GM18526 (cell line): ENCODE measurements at regions not wholly inside any gene's neighbourhood (a gene's known extent, or its start where the extent isn't known, plus 50 kb on each side); places are given as distances from the start of the nearest gene placed in this dataset.

Experiments used
- POLR2A ChIP-seq: IDR thresholded peaks from 3 replicates; pipeline ENCODE4 v1.6.1; 2011; ENCODE audit not compliant: insufficient read length; ENCODE audit errors: extremely low read depth

- no peak for TF ChIP-seq POLR2A
Observed at GRCh38 chr21:24423546-24423945, 1183.7 kb downstream of the MRPL39 start.

- TF ChIP-seq POLR2A, result no peak
Observed at GRCh38 chr21:24420689-24421088, 1186.6 kb downstream of the MRPL39 start.

- no peak for TF ChIP-seq POLR2A
Observed at GRCh38 chr21:24418671-24419070, 1188.6 kb downstream of the MRPL39 start.

GRCh38 chr21:24411429-24411828 is 1195.9 kb downstream of the MRPL39 start:
- no peak for TF ChIP-seq POLR2A

- no peak for TF ChIP-seq POLR2A
Observed at GRCh38 chr21:24403221-24403620, 1204.1 kb downstream of the MRPL39 start.

GRCh38 chr21:24395320-24395923 is 1211.9 kb downstream of the MRPL39 start:
- TF ChIP-seq POLR2A, result no peak

GRCh38 chr21:24375201-24375600 is 1232.1 kb downstream of the MRPL39 start:
- TF ChIP-seq POLR2A, result no peak

GRCh38 chr21:24372506-24372905 is 1234.8 kb downstream of the MRPL39 start:
- TF ChIP-seq POLR2A, result no peak

GRCh38 chr21:24369746-24370145 is 1237.5 kb downstream of the MRPL39 start:
- TF ChIP-seq POLR2A, result no peak

- no peak for TF ChIP-seq POLR2A
Observed at GRCh38 chr21:24369278-24369677, 1238.0 kb downstream of the MRPL39 start.

- no peak for TF ChIP-seq POLR2A
Observed at GRCh38 chr21:24367936-24368335, 1239.3 kb downstream of the MRPL39 start.

GRCh38 chr21:24353492-24353891 is 1253.8 kb downstream of the MRPL39 start:
- TF ChIP-seq POLR2A, result no peak

- no peak for TF ChIP-seq POLR2A
Observed at GRCh38 chr21:24339406-24339805, 1267.9 kb downstream of the MRPL39 start.

- TF ChIP-seq POLR2A, result no peak
Observed at GRCh38 chr21:24336491-24336890, 1270.8 kb downstream of the MRPL39 start.

GRCh38 chr21:24323536-24323935 is 1283.7 kb downstream of the MRPL39 start:
- TF ChIP-seq POLR2A, result no peak

GRCh38 chr21:24316277-24316922 is 1290.9 kb downstream of the MRPL39 start:
- TF ChIP-seq POLR2A, result no peak

- no peak for TF ChIP-seq POLR2A
Observed at GRCh38 chr21:24310788-24311187, 1296.5 kb downstream of the MRPL39 start.
